HCT116 (cell line): ENCODE measurements at regions not wholly inside any gene's neighbourhood (a gene's known extent, or its start where the extent isn't known, plus 50 kb on each side); places are given as distances from the start of the nearest gene placed in this dataset.

ENCODE experiments used
- ATAC-seq: fragments of 200-7000 bp; cut with Tn5 transposase; 2 replicates; pipeline ENCODE4 v1.9.1; 2020; ENCODE audit warnings: mild to moderate bottlenecking, moderate library complexity
- BruUV-seq: library from RNA; stranded (reverse); fragments of 400-500 nt; replicated peaks from 2 replicates; lab custom pipeline; 2021; lab: Mats Ljungman, UMichigan
- CTCF ChIA-PET: fragments of 300-600 bp; sonication (Branson Sonifier 250); formaldehyde crosslinking; loops from one replicate; lab custom pipeline; 2021; ENCODE audit warnings: antibody characterized with exemption; lab: Charles Lee
- POLR2A ChIA-PET: fragments of 300-600, 350-600 bp; sonication (Branson Sonifier 250); formaldehyde crosslinking; loops from one replicate; lab custom pipeline; 2021; ENCODE audit warnings: antibody characterized with exemption; lab: Charles Lee
- RAD21 ChIA-PET, 2 experiments: fragments of 300-600 bp; sonication (Branson Sonifier 250); formaldehyde crosslinking; loops; one replicate each; lab custom pipeline; 2023; ENCODE audit warnings: low total read pairs in 2 of 2; ENCODE audit not compliant: uncharacterized antibody in 2 of 2, unreplicated experiment in 2 of 2, low non-redundant PET in 1 of 2; lab: Charles Lee
- DNase-seq: peaks from one replicate; pipeline ENCODE4 v3.0.0-alpha.2; 2010; ENCODE audit warnings: low read depth, low spot score
- H2AFZ ChIP-seq: fragments of 200-600 bp; shearing (Covaris generic), sonication (generic); 2 replicates; pipeline ENCODE4 v1.6.1; 2017; ENCODE audit warnings: low read depth, mixed run types, mixed read lengths, antibody characterized with exemption, low read length; ENCODE audit not compliant: poor library complexity, severe bottlenecking
- H3K27ac ChIP-seq: 2 replicates; pipeline ENCODE4 v1.5.1; 2012; ENCODE audit warnings: low read depth, low read length
- H3K27me3 ChIP-seq: fragments of 200-600 bp; sonication (generic); 2 replicates; pipeline ENCODE4 v1.6.1; 2016; ENCODE audit warnings: mixed run types, low read length, mixed read lengths; ENCODE audit not compliant: insufficient read depth
- H3K36me3 ChIP-seq, 2 experiments: fragments of 200-500 bp in 1 of 2; fragments of 200-600 bp in 1 of 2; sonication (Bioruptor generic) in 1 of 2; sonication (generic) in 1 of 2; 2 replicates each; pipeline versions ENCODE4 v1.5.1 to v1.6.1; 2014 to 2016; ENCODE audit warnings: low read length in 2 of 2, inconsistent platforms in 1 of 2, mixed read lengths in 1 of 2, mixed run types in 1 of 2; ENCODE audit not compliant: insufficient read depth in 2 of 2, control insufficient read depth in 1 of 2
- H3K4me1 ChIP-seq, 2 experiments: fragments of 200-600 bp in 1 of 2; sonication (generic) in 1 of 2; 2 replicates each; pipeline versions ENCODE4 v1.5.1 to v1.6.1; 2012 to 2017; ENCODE audit warnings: low read length in 2 of 2, inconsistent platforms in 1 of 2, mild to moderate bottlenecking in 1 of 2, mixed read lengths in 1 of 2, mixed run types in 1 of 2, moderate library complexity in 1 of 2; ENCODE audit not compliant: insufficient read depth in 2 of 2, control insufficient read depth in 1 of 2
- H3K4me2 ChIP-seq: fragments of 200-600 bp; sonication (generic); 2 replicates; pipeline ENCODE4 v1.6.1; 2017; ENCODE audit warnings: mixed run types, low read length, mixed read lengths
- H3K4me3 ChIP-seq, 2 experiments: fragments of 200-600 bp in 1 of 2; sonication (generic) in 1 of 2; replicated peaks in 1 of 2; 2 replicates each; pipeline ENCODE4 v1.5.1; 2011 to 2016; ENCODE audit warnings: low read length in 2 of 2, control low read depth in 1 of 2, low read depth in 1 of 2, mild to moderate bottlenecking in 1 of 2, mixed read lengths in 1 of 2, mixed run types in 1 of 2
- H3K79me2 ChIP-seq: fragments of 200-600 bp; sonication (generic); 2 replicates; pipeline ENCODE4 v1.6.1; 2017; ENCODE audit warnings: mild to moderate bottlenecking, mixed run types, low read length, moderate library complexity, mixed read lengths; ENCODE audit not compliant: insufficient read depth
- H3K9ac ChIP-seq: fragments of 200-600 bp; sonication (generic); 2 replicates; pipeline ENCODE4 v1.6.1; 2016; ENCODE audit warnings: low read length, mixed read lengths
- H3K9me2 ChIP-seq: fragments of 200-600 bp; sonication (generic), shearing (Covaris generic); 2 replicates; pipeline ENCODE4 v1.6.1; 2017; ENCODE audit warnings: mixed run types, mild to moderate bottlenecking, moderate library complexity; ENCODE audit not compliant: insufficient read depth
- H3K9me3 ChIP-seq, 2 experiments: fragments of 200-500 bp in 1 of 2; fragments of 200-600 bp in 1 of 2; sonication (Bioruptor generic) in 1 of 2; sonication (generic) in 1 of 2; 2 replicates each; pipeline ENCODE4 v1.6.1; 2014 to 2017; ENCODE audit warnings: low read length in 2 of 2, mixed read lengths in 2 of 2, inconsistent platforms in 1 of 2, low read depth in 1 of 2, mild to moderate bottlenecking in 1 of 2, mixed run types in 1 of 2, moderate library complexity in 1 of 2; ENCODE audit not compliant: control insufficient read depth in 1 of 2, insufficient read depth in 1 of 2
- H4K20me1 ChIP-seq: fragments of 200-600 bp; sonication (generic), shearing (Covaris generic); 2 replicates; pipeline ENCODE4 v1.6.1; 2017; ENCODE audit warnings: mixed run types, mild to moderate bottlenecking, moderate library complexity; ENCODE audit not compliant: insufficient read depth
- ELF1 ChIP-seq: IDR thresholded peaks from 2 replicates; pipeline ENCODE4 v1.6.1; 2012; ENCODE audit warnings: low read depth, borderline replicate concordance
- EZH2phosphoT487 ChIP-seq: fragments of 200-600 bp; IDR thresholded peaks from 2 replicates; pipeline ENCODE4 v1.6.1; 2018; ENCODE audit warnings: antibody characterized with exemption, borderline replicate concordance
- POLR2A ChIP-seq: IDR thresholded peaks from 2 replicates; pipeline ENCODE4 v1.7.0; 2011; ENCODE audit warnings: borderline replicate concordance; ENCODE audit not compliant: insufficient read depth, insufficient read length; ENCODE audit errors: extremely low read depth
- SIN3A ChIP-seq: IDR thresholded peaks from 2 replicates; pipeline ENCODE4 v1.6.1; 2012; ENCODE audit warnings: low read depth
- SP1 ChIP-seq: IDR thresholded peaks from 2 replicates; pipeline ENCODE4 v1.6.1; 2012; ENCODE audit warnings: low read depth
- TCF7L2 ChIP-seq: IDR thresholded peaks from 2 replicates; pipeline ENCODE4 v1.7.0; 2011; ENCODE audit warnings: borderline replicate concordance, inconsistent platforms; ENCODE audit not compliant: insufficient read depth, insufficient read length; ENCODE audit errors: extremely low read depth
- ZFX ChIP-seq: fragments of 450-650 bp; IDR thresholded peaks from 2 replicates; pipeline ENCODE4 v1.6.1; 2017
- intact Hi-C: fragments of 100-400 bp; cut with micrococcal nuclease; formaldehyde crosslinking; loops from 2 replicates; pipeline ENCODE4 v1.10.0; 2022
- TF ChIP-seq, protein P1 (sequence below): IDR thresholded peaks from 2 replicates; pipeline ENCODE4 v1.6.1; 2012
- TF ChIP-seq, protein P2 (sequence below): IDR thresholded peaks from 2 replicates; pipeline ENCODE4 v1.6.1; 2012
- TF ChIP-seq, protein P3 (sequence below), 3 experiments: fragments of 200-600 bp in 1 of 3; sonication (generic) in 1 of 3; IDR thresholded peaks in 2 of 3; conservative IDR thresholded peaks in 1 of 3; 2 replicates each; pipeline ENCODE4 v1.5.1; 2012 to 2017; ENCODE audit warnings: low read depth in 2 of 3, low read length in 2 of 3, antibody characterized with exemption in 1 of 3, borderline replicate concordance in 1 of 3, control low read depth in 1 of 3, mild to moderate bottlenecking in 1 of 3, mixed read lengths in 1 of 3, mixed run types in 1 of 3, moderate library complexity in 1 of 3; ENCODE audit not compliant: insufficient read depth in 1 of 3
- TF ChIP-seq, protein P4 (sequence below): IDR thresholded peaks from 2 replicates; pipeline ENCODE4 v1.6.1; 2012; ENCODE audit warnings: low read depth
- TF ChIP-seq, protein P5 (sequence below): IDR thresholded peaks from 2 replicates; pipeline ENCODE4 v1.6.1; 2011; ENCODE audit warnings: mild to moderate bottlenecking, low read length, moderate library complexity; ENCODE audit not compliant: insufficient replicate concordance; ENCODE audit errors: extremely low read depth

DNA sequence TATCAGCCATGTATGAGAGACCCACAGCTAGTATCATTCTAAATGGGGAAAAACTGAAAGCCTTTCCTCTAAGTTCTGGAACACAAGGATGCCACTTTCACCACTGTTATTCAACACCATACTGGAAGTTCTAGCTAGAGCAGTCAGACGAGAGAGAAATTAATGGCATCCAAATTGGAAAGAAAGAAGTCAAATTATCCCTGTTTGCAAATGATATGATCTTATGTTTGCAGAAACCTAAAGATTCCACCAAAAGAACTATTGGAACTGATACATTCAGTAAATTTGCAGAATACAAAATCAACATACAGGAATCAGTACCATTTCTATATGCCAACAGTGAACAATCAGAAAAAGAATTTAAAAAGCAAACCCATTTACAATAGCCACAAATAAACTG lies 226.0 kb downstream of the TRPC6 start:
- POLR2A ChIA-PET, result no interaction called here
- H3K9ac ChIP-seq, result no peak overlapping the region
- ATAC-seq (no peak), DNase-seq (no peak)
- no peaks in the 10 kb centered on the region for H3K79me2 ChIP-seq
- no TSS peak for BruUV-seq
- no peak overlapping the region for H3K4me2 ChIP-seq
- H3K36me3 ChIP-seq, result no peaks in the 10 kb centered on the region
- peaks cover 4% of the 10 kb centered on the region; the same call in 1 of the 2 replicates for H3K27me3 ChIP-seq
- H4K20me1 ChIP-seq, result no peaks in the 10 kb centered on the region
- CTCF ChIA-PET, result no interaction called here
- no peaks in the 10 kb centered on the region for H3K4me1 ChIP-seq
- H3K27ac ChIP-seq, result no peak overlapping the region
- RAD21 ChIA-PET, result no interaction called here
- H2AFZ ChIP-seq, result no peak overlapping the region
- intact Hi-C loops, result no loop called here
- TF ChIP-seq EZH2phosphoT487 (no peak), POLR2A (no peak), SIN3A (no peak), SP1 (no peak)
- TF ChIP-seq, protein P1, sequence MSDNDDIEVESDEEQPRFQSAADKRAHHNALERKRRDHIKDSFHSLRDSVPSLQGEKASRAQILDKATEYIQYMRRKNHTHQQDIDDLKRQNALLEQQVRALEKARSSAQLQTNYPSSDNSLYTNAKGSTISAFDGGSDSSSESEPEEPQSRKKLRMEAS, result no peak
- TF ChIP-seq, protein P2, sequence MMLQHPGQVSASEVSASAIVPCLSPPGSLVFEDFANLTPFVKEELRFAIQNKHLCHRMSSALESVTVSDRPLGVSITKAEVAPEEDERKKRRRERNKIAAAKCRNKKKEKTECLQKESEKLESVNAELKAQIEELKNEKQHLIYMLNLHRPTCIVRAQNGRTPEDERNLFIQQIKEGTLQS, result no peak
- no peaks in the 10 kb centered on the region for H3K9me3 ChIP-seq
- H3K4me3 ChIP-seq, result no peak overlapping the region
- no peaks in the 10 kb centered on the region for H3K9me2 ChIP-seq

DNA sequence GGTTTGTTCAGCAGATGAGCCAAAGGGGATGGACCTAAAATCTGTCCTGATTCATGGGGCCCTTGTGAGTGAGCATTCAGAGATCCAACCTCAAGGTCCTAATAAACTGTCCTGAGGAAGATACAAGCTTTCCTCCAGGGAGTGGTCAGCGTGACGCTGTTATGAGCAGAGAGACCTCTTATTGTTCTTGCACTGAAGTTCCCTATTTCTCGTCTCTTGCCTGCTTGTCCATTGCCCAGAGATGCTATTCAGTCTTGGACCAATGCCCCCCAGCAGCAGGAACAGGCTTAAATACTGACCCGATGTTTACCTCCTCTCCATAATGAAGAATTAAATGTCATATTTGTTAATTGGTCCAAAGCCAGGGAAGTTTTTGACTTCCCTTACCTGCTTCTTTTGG lies 225.2 kb upstream of the PGR start:
- CTCF ChIA-PET, result no interaction called here
- POLR2A ChIA-PET, result no interaction called here

More for the DNA sequence above, 225.2 kb upstream of the PGR start:
- H3K79me2 ChIP-seq, result no peaks in the 10 kb centered on the region
- H3K27me3 ChIP-seq, result peaks cover 5% of the 10 kb centered on the region; the same call in 1 of the 2 replicates
- no peak overlapping the region for H2AFZ ChIP-seq
- no peak overlapping the region for H3K9ac ChIP-seq
- intact Hi-C loops, result no loop called here
- RAD21 ChIA-PET, result interaction anchor here in 1 of 2 experiments (0.6 kb wide), 1 partner anchor 407 kb away, joined by 4 read pairs; no protein-coding TSS in a partner anchor
- no TSS peak for BruUV-seq
- no peaks in the 10 kb centered on the region for H4K20me1 ChIP-seq
- no peaks in the 10 kb centered on the region for H3K9me2 ChIP-seq
- no peak for DNase-seq
- H3K9me3 ChIP-seq, result no peaks in the 10 kb centered on the region
- H3K27ac ChIP-seq, result no peak overlapping the region
- H3K4me3 ChIP-seq, result no peak overlapping the region
- no peak for ATAC-seq
- no peak for TF ChIP-seq ELF1
- TF ChIP-seq, protein P3, sequence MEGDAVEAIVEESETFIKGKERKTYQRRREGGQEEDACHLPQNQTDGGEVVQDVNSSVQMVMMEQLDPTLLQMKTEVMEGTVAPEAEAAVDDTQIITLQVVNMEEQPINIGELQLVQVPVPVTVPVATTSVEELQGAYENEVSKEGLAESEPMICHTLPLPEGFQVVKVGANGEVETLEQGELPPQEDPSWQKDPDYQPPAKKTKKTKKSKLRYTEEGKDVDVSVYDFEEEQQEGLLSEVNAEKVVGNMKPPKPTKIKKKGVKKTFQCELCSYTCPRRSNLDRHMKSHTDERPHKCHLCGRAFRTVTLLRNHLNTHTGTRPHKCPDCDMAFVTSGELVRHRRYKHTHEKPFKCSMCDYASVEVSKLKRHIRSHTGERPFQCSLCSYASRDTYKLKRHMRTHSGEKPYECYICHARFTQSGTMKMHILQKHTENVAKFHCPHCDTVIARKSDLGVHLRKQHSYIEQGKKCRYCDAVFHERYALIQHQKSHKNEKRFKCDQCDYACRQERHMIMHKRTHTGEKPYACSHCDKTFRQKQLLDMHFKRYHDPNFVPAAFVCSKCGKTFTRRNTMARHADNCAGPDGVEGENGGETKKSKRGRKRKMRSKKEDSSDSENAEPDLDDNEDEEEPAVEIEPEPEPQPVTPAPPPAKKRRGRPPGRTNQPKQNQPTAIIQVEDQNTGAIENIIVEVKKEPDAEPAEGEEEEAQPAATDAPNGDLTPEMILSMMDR (IDR thresholded peaks at IDR 0.05 in 2 of 3, conservative IDR thresholded peaks at IDR 0.05 in 1 of 3; ENCODE audit: borderline replicate concordance in 1 of 3, insufficient read depth in 1 of 3, low read depth in 2 of 3, low read length in 2 of 3), result no peak
- TF ChIP-seq TCF7L2, result no peak
- TF ChIP-seq POLR2A, result no peak
- TF ChIP-seq, protein P4, sequence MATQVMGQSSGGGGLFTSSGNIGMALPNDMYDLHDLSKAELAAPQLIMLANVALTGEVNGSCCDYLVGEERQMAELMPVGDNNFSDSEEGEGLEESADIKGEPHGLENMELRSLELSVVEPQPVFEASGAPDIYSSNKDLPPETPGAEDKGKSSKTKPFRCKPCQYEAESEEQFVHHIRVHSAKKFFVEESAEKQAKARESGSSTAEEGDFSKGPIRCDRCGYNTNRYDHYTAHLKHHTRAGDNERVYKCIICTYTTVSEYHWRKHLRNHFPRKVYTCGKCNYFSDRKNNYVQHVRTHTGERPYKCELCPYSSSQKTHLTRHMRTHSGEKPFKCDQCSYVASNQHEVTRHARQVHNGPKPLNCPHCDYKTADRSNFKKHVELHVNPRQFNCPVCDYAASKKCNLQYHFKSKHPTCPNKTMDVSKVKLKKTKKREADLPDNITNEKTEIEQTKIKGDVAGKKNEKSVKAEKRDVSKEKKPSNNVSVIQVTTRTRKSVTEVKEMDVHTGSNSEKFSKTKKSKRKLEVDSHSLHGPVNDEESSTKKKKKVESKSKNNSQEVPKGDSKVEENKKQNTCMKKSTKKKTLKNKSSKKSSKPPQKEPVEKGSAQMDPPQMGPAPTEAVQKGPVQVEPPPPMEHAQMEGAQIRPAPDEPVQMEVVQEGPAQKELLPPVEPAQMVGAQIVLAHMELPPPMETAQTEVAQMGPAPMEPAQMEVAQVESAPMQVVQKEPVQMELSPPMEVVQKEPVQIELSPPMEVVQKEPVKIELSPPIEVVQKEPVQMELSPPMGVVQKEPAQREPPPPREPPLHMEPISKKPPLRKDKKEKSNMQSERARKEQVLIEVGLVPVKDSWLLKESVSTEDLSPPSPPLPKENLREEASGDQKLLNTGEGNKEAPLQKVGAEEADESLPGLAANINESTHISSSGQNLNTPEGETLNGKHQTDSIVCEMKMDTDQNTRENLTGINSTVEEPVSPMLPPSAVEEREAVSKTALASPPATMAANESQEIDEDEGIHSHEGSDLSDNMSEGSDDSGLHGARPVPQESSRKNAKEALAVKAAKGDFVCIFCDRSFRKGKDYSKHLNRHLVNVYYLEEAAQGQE, result no peak
- TF ChIP-seq, protein P5, sequence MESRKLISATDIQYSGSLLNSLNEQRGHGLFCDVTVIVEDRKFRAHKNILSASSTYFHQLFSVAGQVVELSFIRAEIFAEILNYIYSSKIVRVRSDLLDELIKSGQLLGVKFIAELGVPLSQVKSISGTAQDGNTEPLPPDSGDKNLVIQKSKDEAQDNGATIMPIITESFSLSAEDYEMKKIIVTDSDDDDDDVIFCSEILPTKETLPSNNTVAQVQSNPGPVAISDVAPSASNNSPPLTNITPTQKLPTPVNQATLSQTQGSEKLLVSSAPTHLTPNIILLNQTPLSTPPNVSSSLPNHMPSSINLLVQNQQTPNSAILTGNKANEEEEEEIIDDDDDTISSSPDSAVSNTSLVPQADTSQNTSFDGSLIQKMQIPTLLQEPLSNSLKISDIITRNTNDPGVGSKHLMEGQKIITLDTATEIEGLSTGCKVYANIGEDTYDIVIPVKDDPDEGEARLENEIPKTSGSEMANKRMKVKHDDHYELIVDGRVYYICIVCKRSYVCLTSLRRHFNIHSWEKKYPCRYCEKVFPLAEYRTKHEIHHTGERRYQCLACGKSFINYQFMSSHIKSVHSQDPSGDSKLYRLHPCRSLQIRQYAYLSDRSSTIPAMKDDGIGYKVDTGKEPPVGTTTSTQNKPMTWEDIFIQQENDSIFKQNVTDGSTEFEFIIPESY, result no peak
- no peak for TF ChIP-seq ZFX
- H3K4me1 ChIP-seq, result no peaks in the 10 kb centered on the region
- H3K4me2 ChIP-seq, result no peak overlapping the region
- no peaks in the 10 kb centered on the region for H3K36me3 ChIP-seq
